ENCODE measurements at regions not wholly inside any gene's neighbourhood (a gene's known extent, or its start where the extent isn't known, plus 50 kb on each side); places are given as distances from the start of the nearest gene placed in this dataset.

GRCh38 chr7:112630565-112630964 is 149.8 kb downstream of the LSMEM1 start:
- Histone ChIP-seq H3K27ac (peak overlapping the region in 1 of 4 donors; percentile 3), H3K9me3 (no peaks in the 10 kb centered on the region), H3K4me3 (no peak overlapping the region), H3K36me3 (no peaks in the 10 kb centered on the region), H3K27me3 (no peaks in the 10 kb centered on the region), H3K4me1 (no peaks in the 10 kb centered on the region)
- WGBS, 2 donors, result 38 to 48% methylated on average over 1 of the region's 1 CpG
- ATAC-seq (ENCODE audit: low FRiP score in 2 of 2) (no peak), DNase-seq (no peak)
- TF ChIP-seq POLR2A (IDR thresholded peaks at IDR 0.05), result no peak
- TF ChIP-seq EP300 (IDR thresholded peaks at IDR 0.05), result no peak
- no peak for TF ChIP-seq POLR2AphosphoS5 (IDR thresholded peaks at IDR 0.05)
- TF ChIP-seq CTCF (IDR thresholded peaks at IDR 0.05), result no peak

- TF ChIP-seq POLR2AphosphoS5 (IDR thresholded peaks at IDR 0.05) (no peak), EP300 (IDR thresholded peaks at IDR 0.05) (no peak), CTCF (IDR thresholded peaks at IDR 0.05) (no peak)
- Histone ChIP-seq H3K9me3 (no peaks in the 10 kb centered on the region), H3K4me1 (no peaks in the 10 kb centered on the region), H3K27me3 (no peaks in the 10 kb centered on the region), H3K36me3 (no peaks in the 10 kb centered on the region), H3K27ac (no peak overlapping the region), H3K4me3 (no peak overlapping the region)
- ATAC-seq (ENCODE audit: low FRiP score in 2 of 2) (no peak), DNase-seq (no peak)
- WGBS, 2 donors, result 87 to 97% methylated on average over 3 of the region's 3 CpGs
These were observed 153.3 kb downstream of the LSMEM1 start for GRCh38 chr7:112634107-112634506.

- no peak for ATAC-seq (ENCODE audit: low FRiP score in 2 of 2)
- no peak overlapping the region for H3K27ac ChIP-seq
- H3K9me3 ChIP-seq, result no peaks in the 10 kb centered on the region
- no peak for DNase-seq
- H3K4me1 ChIP-seq, result no peaks in the 10 kb centered on the region
- H3K4me3 ChIP-seq, result no peak overlapping the region
- no peaks in the 10 kb centered on the region for H3K27me3 ChIP-seq
- TF ChIP-seq EP300 (IDR thresholded peaks at IDR 0.05), result no peak
- no peak for TF ChIP-seq POLR2AphosphoS5 (IDR thresholded peaks at IDR 0.05)
- no peak for TF ChIP-seq POLR2A (IDR thresholded peaks at IDR 0.05)
- no peak for TF ChIP-seq CTCF (IDR thresholded peaks at IDR 0.05)
- no peaks in the 10 kb centered on the region for H3K36me3 ChIP-seq
These were observed 154.5 kb downstream of the TMEM168 start for GRCh38 chr7:112635742-112636141.

- 79 to 92% methylated on average over 2 of the region's 2 CpGs for WGBS, 2 donors
- ATAC-seq (ENCODE audit: low FRiP score in 2 of 2), result no peak
- TF ChIP-seq POLR2AphosphoS5 (IDR thresholded peaks at IDR 0.05), result no peak
- TF ChIP-seq CTCF (IDR thresholded peaks at IDR 0.05), result no peak
- TF ChIP-seq POLR2A (IDR thresholded peaks at IDR 0.05), result no peak
- no peak for TF ChIP-seq EP300 (IDR thresholded peaks at IDR 0.05)
These were observed 151.4 kb downstream of the TMEM168 start for GRCh38 chr7:112638675-112639400.

GRCh38 chr7:112640685-112641084 is 149.5 kb downstream of the TMEM168 start:
- no peak overlapping the region for H3K4me3 ChIP-seq
- peaks cover 3 to 7% (median 6%) of the 10 kb centered on the region in 4 donors for H3K9me3 ChIP-seq
- DNase-seq (no peak), ATAC-seq (ENCODE audit: low FRiP score in 2 of 2) (no peak)
- TF ChIP-seq EP300 (IDR thresholded peaks at IDR 0.05) (no peak), POLR2A (IDR thresholded peaks at IDR 0.05) (no peak), CTCF (IDR thresholded peaks at IDR 0.05) (no peak), POLR2AphosphoS5 (IDR thresholded peaks at IDR 0.05) (no peak)
- no peaks in the 10 kb centered on the region for H3K4me1 ChIP-seq
- no peaks in the 10 kb centered on the region for H3K36me3 ChIP-seq
- WGBS, 2 donors, result 59 to 63% methylated on average over 1 of the region's 1 CpG
- H3K27ac ChIP-seq, result no peak overlapping the region
- no peaks in the 10 kb centered on the region for H3K27me3 ChIP-seq

More at GRCh38 chr7:112638675-112639400, 151.4 kb downstream of the TMEM168 start:
- peaks cover 3 to 7% (median 6%) of the 10 kb centered on the region in 4 donors for H3K9me3 ChIP-seq
- no peaks in the 10 kb centered on the region for H3K4me1 ChIP-seq
- no peak for DNase-seq
- H3K36me3 ChIP-seq, result no peaks in the 10 kb centered on the region
- no peak overlapping the region for H3K4me3 ChIP-seq
- no peak overlapping the region for H3K27ac ChIP-seq
- no peaks in the 10 kb centered on the region for H3K27me3 ChIP-seq

All from upper lobe of left lung (tissue), 6 donors.